ENCODE measurements at regions not wholly inside any gene's neighbourhood (a gene's known extent, or its start where the extent isn't known, plus 50 kb on each side); places are given as distances from the start of the nearest gene placed in this dataset.
A peak's percentile ranks its signal among the peaks of the same experiment; 100 is the strongest.
"Not testable (repeated sequence)": the region's sequence is repeated elsewhere in the genome, so short reads cannot be mapped to it uniquely, and the experiment has no call there.

DNA sequence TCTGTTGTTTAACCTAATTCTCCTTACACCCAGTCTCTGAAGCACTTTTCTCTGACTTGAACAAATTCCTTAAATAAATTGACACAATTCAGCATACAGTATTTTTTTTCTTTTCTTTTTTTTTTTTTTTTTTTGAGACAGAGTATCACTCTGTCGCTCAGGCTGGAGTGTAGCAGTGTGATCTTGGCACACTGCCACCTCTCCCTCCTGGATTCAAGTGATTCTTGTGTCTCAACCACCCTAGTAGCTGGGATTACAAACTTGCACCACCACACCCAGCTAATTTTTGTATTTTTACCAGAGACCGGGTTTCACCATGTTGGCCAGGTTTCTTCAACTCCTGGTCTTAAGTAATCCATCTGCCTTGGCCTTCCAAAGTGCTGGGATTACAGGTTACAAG lies 1498.1 kb upstream of the PCDH10 start:
- no peaks in the 10 kb centered on the region; the same call in 1 of the 2 replicates for H3K27me3 Mint-ChIP-seq (ENCODE audit: insufficient read depth)
- H3K27ac Mint-ChIP-seq = no peak overlapping the region
- no peaks in the 10 kb centered on the region for H3K4me1 Mint-ChIP-seq (ENCODE audit: low read depth)
- no peak overlapping the region for H3K4me3 Mint-ChIP-seq
- no peak for DNase-seq
- H3K9me3 Mint-ChIP-seq = no peaks in the 10 kb centered on the region
- TF ChIP-seq, protein P1, sequence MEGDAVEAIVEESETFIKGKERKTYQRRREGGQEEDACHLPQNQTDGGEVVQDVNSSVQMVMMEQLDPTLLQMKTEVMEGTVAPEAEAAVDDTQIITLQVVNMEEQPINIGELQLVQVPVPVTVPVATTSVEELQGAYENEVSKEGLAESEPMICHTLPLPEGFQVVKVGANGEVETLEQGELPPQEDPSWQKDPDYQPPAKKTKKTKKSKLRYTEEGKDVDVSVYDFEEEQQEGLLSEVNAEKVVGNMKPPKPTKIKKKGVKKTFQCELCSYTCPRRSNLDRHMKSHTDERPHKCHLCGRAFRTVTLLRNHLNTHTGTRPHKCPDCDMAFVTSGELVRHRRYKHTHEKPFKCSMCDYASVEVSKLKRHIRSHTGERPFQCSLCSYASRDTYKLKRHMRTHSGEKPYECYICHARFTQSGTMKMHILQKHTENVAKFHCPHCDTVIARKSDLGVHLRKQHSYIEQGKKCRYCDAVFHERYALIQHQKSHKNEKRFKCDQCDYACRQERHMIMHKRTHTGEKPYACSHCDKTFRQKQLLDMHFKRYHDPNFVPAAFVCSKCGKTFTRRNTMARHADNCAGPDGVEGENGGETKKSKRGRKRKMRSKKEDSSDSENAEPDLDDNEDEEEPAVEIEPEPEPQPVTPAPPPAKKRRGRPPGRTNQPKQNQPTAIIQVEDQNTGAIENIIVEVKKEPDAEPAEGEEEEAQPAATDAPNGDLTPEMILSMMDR (IDR thresholded peaks at IDR 0.05) = no peak
- no peaks in the 10 kb centered on the region for H3K36me3 Mint-ChIP-seq (ENCODE audit: low read depth)

DNA sequence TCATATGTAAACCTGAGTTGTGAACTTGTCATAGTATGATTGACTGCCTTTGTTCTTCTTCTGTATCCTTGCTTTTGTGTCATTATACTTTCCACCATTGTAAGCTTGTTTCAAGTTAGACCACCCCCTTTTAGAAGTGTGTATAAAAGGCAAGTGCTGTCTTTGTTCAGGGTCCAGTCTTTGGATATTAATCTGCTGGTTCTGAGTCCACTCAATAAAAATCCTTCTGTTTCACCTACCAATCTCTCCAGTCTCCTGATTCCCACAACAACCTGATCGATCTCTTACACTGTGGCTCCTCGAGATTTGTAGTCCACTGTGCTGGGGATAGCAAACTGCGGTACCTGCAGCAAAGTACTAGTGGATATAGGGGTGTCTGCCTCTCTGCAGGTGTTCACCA lies 1465.8 kb upstream of the PCDH10 start:
- DNase-seq; H3K27me3 Mint-ChIP-seq (ENCODE audit: insufficient read depth); H3K36me3 Mint-ChIP-seq (ENCODE audit: low read depth); H3K27ac Mint-ChIP-seq; H3K4me1 Mint-ChIP-seq (ENCODE audit: low read depth); H3K4me3 Mint-ChIP-seq: not testable (repeated sequence)
- H3K9me3 Mint-ChIP-seq = peaks cover 25% of the 10 kb centered on the region

- DNase-seq = no peak
- Mint-ChIP-seq H3K36me3 (ENCODE audit: low read depth) (no peaks in the 10 kb centered on the region), H3K9me3 (peaks cover 6% of the 10 kb centered on the region), H3K27ac (no peak overlapping the region), H3K27me3 (ENCODE audit: insufficient read depth) (0 out of 2 replicates have a peak, but pooled peaks cover 2% of the 10 kb centered on the region), H3K4me3 (no peak overlapping the region), H3K4me1 (ENCODE audit: low read depth) (no peaks in the 10 kb centered on the region)
- TF ChIP-seq, protein P1 (IDR thresholded peaks at IDR 0.05) = no peak
These were observed 1427.2 kb upstream of the PCDH10 start for GRCh38 chr4:131721883-131722282.

- not testable (repeated sequence) for DNase-seq; H3K4me1 Mint-ChIP-seq (ENCODE audit: low read depth); H3K27me3 Mint-ChIP-seq (ENCODE audit: insufficient read depth); H3K4me3 Mint-ChIP-seq; H3K27ac Mint-ChIP-seq; H3K36me3 Mint-ChIP-seq (ENCODE audit: low read depth)
- peaks cover 14% of the 10 kb centered on the region for H3K9me3 Mint-ChIP-seq
These were observed 1426.0 kb upstream of the PCDH10 start for GRCh38 chr4:131723069-131723468.

DNA sequence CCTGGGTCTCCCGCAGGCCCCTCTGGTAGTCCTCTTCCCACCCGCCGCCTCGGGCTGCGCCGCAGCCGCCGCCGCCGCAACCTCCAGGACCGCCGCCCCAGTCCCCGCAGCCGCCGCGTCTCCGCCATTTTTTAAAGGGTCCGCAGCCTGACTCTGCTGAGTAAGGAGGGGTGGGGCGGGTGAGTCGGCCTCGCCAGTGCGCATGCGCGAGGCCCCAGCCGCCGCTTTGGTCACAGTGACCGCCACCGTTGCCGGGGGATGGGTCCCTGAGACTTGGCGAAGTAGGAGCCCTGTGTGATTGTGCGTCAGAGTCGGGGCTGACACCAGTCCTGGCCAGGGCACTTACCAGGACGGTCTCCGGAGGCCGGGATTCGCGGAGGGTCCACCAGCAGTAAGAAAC lies 1424.2 kb upstream of the PCDH10 start:
- peaks cover 19% of the 10 kb centered on the region for H3K9me3 Mint-ChIP-seq
- DNase-seq = peak; percentile 34
- H3K36me3 Mint-ChIP-seq (ENCODE audit: low read depth) = not testable (repeated sequence)

DNA sequence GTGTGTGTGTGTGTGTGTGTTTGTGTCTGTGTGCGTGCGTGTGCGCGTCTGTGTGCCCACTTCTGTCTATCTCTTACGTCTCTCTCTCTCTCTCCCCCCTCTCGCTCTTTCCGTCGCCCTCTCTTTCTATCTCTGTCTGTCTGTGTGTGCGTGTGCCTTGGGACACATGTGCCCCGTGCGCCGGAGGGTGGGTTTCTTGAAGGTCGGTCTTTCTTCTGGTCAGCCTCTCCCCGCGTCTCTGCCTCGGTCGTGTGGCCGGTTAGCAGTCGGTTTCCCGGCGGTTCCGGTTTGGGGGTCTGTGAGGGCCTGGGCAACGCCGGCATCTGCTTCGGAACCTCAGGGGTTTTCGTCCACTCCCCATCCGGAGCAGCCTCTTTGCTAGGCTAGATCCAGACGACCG lies 1423.6 kb upstream of the PCDH10 start:
- H3K27ac Mint-ChIP-seq; H3K36me3 Mint-ChIP-seq (ENCODE audit: low read depth); H3K27me3 Mint-ChIP-seq (ENCODE audit: insufficient read depth); H3K4me1 Mint-ChIP-seq (ENCODE audit: low read depth); H3K4me3 Mint-ChIP-seq; DNase-seq: not testable (repeated sequence)
- peaks cover 25% of the 10 kb centered on the region for H3K9me3 Mint-ChIP-seq

More for the DNA sequence above, 1424.2 kb upstream of the PCDH10 start:
- not testable (repeated sequence) for H3K4me3 Mint-ChIP-seq; H3K27ac Mint-ChIP-seq; H3K27me3 Mint-ChIP-seq (ENCODE audit: insufficient read depth); H3K4me1 Mint-ChIP-seq (ENCODE audit: low read depth)

DNA sequence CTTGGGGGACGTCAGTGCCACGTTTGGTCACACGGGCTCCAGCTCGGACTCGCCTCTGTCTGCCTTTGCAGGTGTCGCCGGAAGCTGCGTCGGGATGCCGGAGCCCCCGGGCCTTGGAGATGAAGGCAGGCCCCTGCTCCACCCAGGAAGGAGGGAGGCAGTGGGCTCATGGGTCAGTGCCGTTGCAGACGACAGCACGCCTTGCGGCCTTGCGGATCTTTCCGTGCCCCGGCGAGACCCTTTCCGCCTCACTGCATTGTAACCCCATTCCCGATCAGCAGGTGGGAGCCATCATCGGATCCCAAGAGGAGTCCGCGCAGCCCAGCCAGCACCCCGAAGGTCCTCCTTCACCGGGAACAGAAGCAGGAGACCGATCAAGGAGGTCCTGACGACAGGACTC lies 1422.2 kb upstream of the PCDH10 start:
- H3K4me3 Mint-ChIP-seq; DNase-seq; H3K36me3 Mint-ChIP-seq (ENCODE audit: low read depth); H3K27me3 Mint-ChIP-seq (ENCODE audit: insufficient read depth); H3K4me1 Mint-ChIP-seq (ENCODE audit: low read depth); H3K27ac Mint-ChIP-seq: not testable (repeated sequence)
- H3K9me3 Mint-ChIP-seq = peaks cover 26% of the 10 kb centered on the region

DNA sequence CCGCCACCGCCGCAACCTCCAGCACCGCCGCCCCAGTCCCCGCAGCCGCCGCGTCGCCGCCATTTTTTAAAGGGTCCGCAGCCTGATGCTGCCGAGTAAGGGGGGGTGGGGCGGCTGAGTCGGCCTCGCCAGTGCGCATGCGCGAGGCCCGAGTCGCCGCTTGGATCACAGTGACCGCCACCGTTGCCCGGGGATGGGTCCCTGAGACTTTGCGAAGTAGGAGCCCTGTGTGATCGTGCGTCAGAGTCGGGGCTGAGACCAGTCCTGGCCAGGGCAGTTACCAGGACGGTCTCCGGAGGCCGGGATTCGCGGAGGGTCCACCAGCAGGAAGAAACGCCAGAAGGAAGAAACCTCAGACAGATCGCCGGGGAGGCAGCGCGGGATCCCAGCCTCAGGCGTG lies 1421.7 kb upstream of the PCDH10 start:
- not testable (repeated sequence) for H3K36me3 Mint-ChIP-seq (ENCODE audit: low read depth); DNase-seq; H3K4me3 Mint-ChIP-seq; H3K4me1 Mint-ChIP-seq (ENCODE audit: low read depth); H3K27ac Mint-ChIP-seq; H3K27me3 Mint-ChIP-seq (ENCODE audit: insufficient read depth)
- peaks cover 26% of the 10 kb centered on the region for H3K9me3 Mint-ChIP-seq

DNA sequence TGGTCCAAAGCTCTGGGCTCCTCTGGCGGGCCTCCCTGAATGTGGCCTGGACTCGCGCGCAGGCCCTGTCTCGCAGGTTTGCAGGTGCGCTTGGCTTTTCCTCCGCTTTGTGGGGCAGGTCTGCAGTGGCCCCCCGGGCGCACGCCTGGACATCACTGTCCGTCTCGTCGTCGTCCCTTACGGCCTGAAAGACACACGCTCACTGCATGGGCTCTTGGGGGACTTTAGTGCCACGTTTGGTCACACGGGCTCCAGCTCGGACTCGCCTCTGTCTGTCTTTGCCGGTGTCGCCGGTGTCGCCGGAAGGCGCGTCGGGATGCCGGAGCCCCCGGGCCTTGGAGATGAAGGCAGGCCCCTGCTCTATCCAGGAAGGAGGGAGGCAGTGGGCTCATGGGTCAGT lies 1419.9 kb upstream of the PCDH10 start:
- not testable (repeated sequence) for DNase-seq; H3K4me1 Mint-ChIP-seq (ENCODE audit: low read depth); H3K27me3 Mint-ChIP-seq (ENCODE audit: insufficient read depth); H3K36me3 Mint-ChIP-seq (ENCODE audit: low read depth); H3K4me3 Mint-ChIP-seq; H3K27ac Mint-ChIP-seq
- H3K9me3 Mint-ChIP-seq = peaks cover 32% of the 10 kb centered on the region

DNA sequence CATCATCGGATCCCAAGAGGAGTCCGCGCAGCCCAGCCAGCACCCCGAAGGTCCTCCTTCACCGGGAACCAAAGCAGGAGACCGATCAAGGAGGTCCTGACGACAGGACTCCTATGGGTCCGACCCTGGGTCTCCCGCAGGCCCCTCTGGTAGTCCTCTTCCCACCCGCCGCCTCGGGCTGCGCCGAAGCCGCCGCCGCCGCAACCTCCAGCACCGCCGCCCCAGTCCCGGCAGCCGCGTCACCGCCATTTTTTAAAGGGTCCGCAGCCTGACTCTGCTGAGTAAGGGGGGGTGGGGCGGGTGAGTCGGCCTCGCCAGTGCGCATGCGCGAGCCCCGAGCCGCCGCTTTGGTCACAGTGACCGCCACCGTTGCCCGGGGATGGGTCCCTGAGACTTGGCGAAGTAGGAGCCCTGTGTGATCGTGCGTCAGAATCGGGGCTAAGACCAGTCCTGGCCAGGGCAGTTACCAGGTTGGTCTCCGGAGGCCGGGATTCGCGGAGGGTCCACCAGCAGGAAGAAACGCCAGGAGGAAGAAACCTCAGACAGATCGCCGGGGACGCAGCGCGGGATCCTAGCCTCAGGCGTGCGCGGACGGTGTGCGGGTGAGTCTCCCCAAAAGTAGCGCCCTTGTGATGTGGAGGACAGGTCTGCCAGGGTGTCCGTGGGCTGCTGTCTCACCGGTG lies 1419.2 kb upstream of the PCDH10 start:
- not testable (repeated sequence) for DNase-seq; H3K27ac Mint-ChIP-seq; H3K4me1 Mint-ChIP-seq (ENCODE audit: low read depth); H3K4me3 Mint-ChIP-seq; H3K27me3 Mint-ChIP-seq (ENCODE audit: insufficient read depth); H3K36me3 Mint-ChIP-seq (ENCODE audit: low read depth)
- peaks cover 33% of the 10 kb centered on the region for H3K9me3 Mint-ChIP-seq

- not testable (repeated sequence) for H3K27ac Mint-ChIP-seq; H3K4me3 Mint-ChIP-seq; H3K36me3 Mint-ChIP-seq (ENCODE audit: low read depth); H3K27me3 Mint-ChIP-seq (ENCODE audit: insufficient read depth); H3K4me1 Mint-ChIP-seq (ENCODE audit: low read depth); DNase-seq
- peaks cover 31% of the 10 kb centered on the region for H3K9me3 Mint-ChIP-seq
These were observed 1418.5 kb upstream of the PCDH10 start for GRCh38 chr4:131730574-131730973.

- H3K27ac Mint-ChIP-seq; H3K27me3 Mint-ChIP-seq (ENCODE audit: insufficient read depth); H3K4me1 Mint-ChIP-seq (ENCODE audit: low read depth); H3K36me3 Mint-ChIP-seq (ENCODE audit: low read depth); H3K4me3 Mint-ChIP-seq; DNase-seq: not testable (repeated sequence)
- H3K9me3 Mint-ChIP-seq = peaks cover 30% of the 10 kb centered on the region
These were observed 1417.0 kb upstream of the PCDH10 start for GRCh38 chr4:131732034-131732630.
